ENCODE measurements at regions not wholly inside any gene's neighbourhood (a gene's known extent, or its start where the extent isn't known, plus 50 kb on each side); places are given as distances from the start of the nearest gene placed in this dataset.

GRCh38 chr10:131757285-131758058, 143.3 kb upstream of the PPP2R2D start:
- no peak for DNase-seq (ENCODE audit: low read depth in 2 of 2)
- no peak overlapping the region for H3K4me3 ChIP-seq (replicated peaks in 1 of 2; ENCODE audit: low read depth in 2 of 2, low read length in 2 of 2)
- TF ChIP-seq, protein P1, sequence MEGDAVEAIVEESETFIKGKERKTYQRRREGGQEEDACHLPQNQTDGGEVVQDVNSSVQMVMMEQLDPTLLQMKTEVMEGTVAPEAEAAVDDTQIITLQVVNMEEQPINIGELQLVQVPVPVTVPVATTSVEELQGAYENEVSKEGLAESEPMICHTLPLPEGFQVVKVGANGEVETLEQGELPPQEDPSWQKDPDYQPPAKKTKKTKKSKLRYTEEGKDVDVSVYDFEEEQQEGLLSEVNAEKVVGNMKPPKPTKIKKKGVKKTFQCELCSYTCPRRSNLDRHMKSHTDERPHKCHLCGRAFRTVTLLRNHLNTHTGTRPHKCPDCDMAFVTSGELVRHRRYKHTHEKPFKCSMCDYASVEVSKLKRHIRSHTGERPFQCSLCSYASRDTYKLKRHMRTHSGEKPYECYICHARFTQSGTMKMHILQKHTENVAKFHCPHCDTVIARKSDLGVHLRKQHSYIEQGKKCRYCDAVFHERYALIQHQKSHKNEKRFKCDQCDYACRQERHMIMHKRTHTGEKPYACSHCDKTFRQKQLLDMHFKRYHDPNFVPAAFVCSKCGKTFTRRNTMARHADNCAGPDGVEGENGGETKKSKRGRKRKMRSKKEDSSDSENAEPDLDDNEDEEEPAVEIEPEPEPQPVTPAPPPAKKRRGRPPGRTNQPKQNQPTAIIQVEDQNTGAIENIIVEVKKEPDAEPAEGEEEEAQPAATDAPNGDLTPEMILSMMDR (IDR thresholded peaks at IDR 0.05; ENCODE audit: low read depth, low read length): no peak

DNA sequence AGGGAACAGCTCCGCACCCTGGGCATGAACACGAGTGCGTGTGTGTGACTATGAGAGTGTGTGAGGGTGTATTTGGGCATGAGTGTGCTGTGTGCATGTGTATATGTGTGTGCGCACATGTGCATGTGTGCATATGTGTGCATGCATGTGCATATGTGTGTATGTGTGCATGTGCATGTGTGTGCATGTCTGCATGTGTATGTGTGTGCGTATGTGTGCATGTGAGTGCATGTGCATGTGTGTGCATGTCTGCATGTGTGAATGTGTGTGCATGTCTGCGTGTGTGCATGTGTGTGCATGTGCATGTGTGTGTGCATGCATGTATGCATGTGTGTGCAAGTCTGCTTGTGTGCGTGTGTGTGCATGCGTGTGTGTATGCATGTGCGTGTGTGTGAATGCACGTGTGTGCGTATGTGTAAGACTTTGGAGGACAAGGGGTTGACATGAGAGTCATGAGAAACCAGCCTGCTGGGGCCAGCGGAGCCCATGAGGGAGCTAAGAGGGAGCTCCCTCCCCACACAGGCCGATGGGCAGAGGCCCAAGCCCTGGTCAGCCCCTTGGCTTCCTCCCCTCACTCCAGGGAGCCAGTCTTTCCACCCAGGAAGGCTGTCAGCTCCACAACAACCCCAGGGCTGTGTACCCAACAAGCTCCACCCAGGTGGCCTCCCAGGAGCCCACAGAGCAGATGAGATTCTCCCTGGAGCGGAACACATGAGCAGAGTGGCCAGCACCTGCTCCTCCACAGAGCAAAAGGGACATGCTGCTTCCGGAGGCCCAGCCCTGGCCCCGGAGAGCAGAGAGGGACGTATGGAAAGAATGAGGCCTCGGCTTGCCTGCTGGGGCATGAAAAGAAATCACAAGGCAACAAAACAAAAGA, 142.5 kb upstream of the PPP2R2D start:
- TF ChIP-seq, protein P1 (IDR thresholded peaks at IDR 0.05; ENCODE audit: low read depth, low read length): no peak
- no peak for DNase-seq (ENCODE audit: low read depth in 2 of 2)
- H3K4me3 ChIP-seq (replicated peaks in 1 of 2; ENCODE audit: low read depth in 2 of 2, low read length in 2 of 2): no peak overlapping the region

GRCh38 chr10:131758939-131759301, 141.9 kb upstream of the PPP2R2D start:
- TF ChIP-seq, protein P1 (IDR thresholded peaks at IDR 0.05; ENCODE audit: low read depth, low read length): no peak
- no peak for DNase-seq (ENCODE audit: low read depth in 2 of 2)
- no peak overlapping the region for H3K4me3 ChIP-seq (replicated peaks in 1 of 2; ENCODE audit: low read depth in 2 of 2, low read length in 2 of 2)

GRCh38 chr10:131759347-131759746, 141.5 kb upstream of the PPP2R2D start:
- H3K4me3 ChIP-seq (replicated peaks in 1 of 2; ENCODE audit: low read depth in 2 of 2, low read length in 2 of 2): no peak overlapping the region
- DNase-seq (ENCODE audit: low read depth in 2 of 2): no peak
- TF ChIP-seq, protein P1 (IDR thresholded peaks at IDR 0.05; ENCODE audit: low read depth, low read length): no peak

GRCh38 chr10:131760416-131761166, 140.2 kb upstream of the PPP2R2D start:
- no peak overlapping the region for H3K4me3 ChIP-seq (replicated peaks in 1 of 2; ENCODE audit: low read depth in 2 of 2, low read length in 2 of 2)
- TF ChIP-seq, protein P1 (IDR thresholded peaks at IDR 0.05; ENCODE audit: low read depth, low read length): no peak
- DNase-seq (ENCODE audit: low read depth in 2 of 2): no peak

GRCh38 chr10:131762789-131763696, 137.8 kb upstream of the PPP2R2D start:
- no peak overlapping the region for H3K4me3 ChIP-seq (replicated peaks in 1 of 2; ENCODE audit: low read depth in 2 of 2, low read length in 2 of 2)
- TF ChIP-seq, protein P1 (IDR thresholded peaks at IDR 0.05; ENCODE audit: low read depth, low read length): no peak
- no peak for DNase-seq (ENCODE audit: low read depth in 2 of 2)

Measured in cardiac fibroblast (primary cell).